Type B pancreatic cell (in vitro differentiated cells): ENCODE measurements at regions not wholly inside any gene's neighbourhood (a gene's known extent, or its start where the extent isn't known, plus 50 kb on each side); places are given as distances from the start of the nearest gene placed in this dataset.
A peak's percentile ranks its signal among the peaks of the same experiment; 100 is the strongest.

ENCODE experiments used
- DNase-seq: peaks from one replicate; pipeline ENCODE4 v3.0.0; 2021; ENCODE audit warnings: mixed read lengths; ENCODE audit not compliant: unreplicated experiment; ENCODE audit errors: extremely low spot score
- H3K27ac Mint-ChIP-seq: 2 replicates; pipeline ENCODE4 v1.8.0; 2021; ENCODE audit warnings: mild to moderate bottlenecking, mixed read lengths
- H3K27me3 Mint-ChIP-seq: 2 replicates; pipeline ENCODE4 v1.8.0; 2021; ENCODE audit warnings: mixed read lengths
- H3K36me3 Mint-ChIP-seq: 2 replicates; pipeline ENCODE4 v1.8.0; 2021; ENCODE audit warnings: mixed read lengths
- H3K4me1 Mint-ChIP-seq: one replicate; pipeline ENCODE4 v1.8.0; 2021; ENCODE audit warnings: mixed read lengths; ENCODE audit not compliant: unreplicated experiment
- H3K4me3 Mint-ChIP-seq: 2 replicates; pipeline ENCODE4 v1.8.0; 2021; ENCODE audit warnings: mild to moderate bottlenecking, mixed read lengths
- H3K9me3 Mint-ChIP-seq: 2 replicates; pipeline ENCODE4 v1.8.0; 2021; ENCODE audit warnings: mixed read lengths
- CTCF ChIP-seq: fragments of 200-600 bp; sonication (generic); conservative IDR thresholded peaks from 2 replicates; pipeline ENCODE4 v1.5.0; 2021; ENCODE audit warnings: antibody characterized with exemption, mild to moderate bottlenecking

GRCh38 chr17:13996748-13997147 lies 72.6 kb upstream of the COX10 start:
- H3K9me3 Mint-ChIP-seq, result peaks cover 5% of the 10 kb centered on the region
- no peak for DNase-seq
- peaks cover 25% of the 10 kb centered on the region for H3K4me1 Mint-ChIP-seq
- peak overlapping the region; percentile 39 for H3K4me3 Mint-ChIP-seq
- no peaks in the 10 kb centered on the region for H3K27me3 Mint-ChIP-seq
- TF ChIP-seq CTCF, result no peak
- no peak overlapping the region for H3K27ac Mint-ChIP-seq
- peaks cover 13% of the 10 kb centered on the region for H3K36me3 Mint-ChIP-seq

DNA sequence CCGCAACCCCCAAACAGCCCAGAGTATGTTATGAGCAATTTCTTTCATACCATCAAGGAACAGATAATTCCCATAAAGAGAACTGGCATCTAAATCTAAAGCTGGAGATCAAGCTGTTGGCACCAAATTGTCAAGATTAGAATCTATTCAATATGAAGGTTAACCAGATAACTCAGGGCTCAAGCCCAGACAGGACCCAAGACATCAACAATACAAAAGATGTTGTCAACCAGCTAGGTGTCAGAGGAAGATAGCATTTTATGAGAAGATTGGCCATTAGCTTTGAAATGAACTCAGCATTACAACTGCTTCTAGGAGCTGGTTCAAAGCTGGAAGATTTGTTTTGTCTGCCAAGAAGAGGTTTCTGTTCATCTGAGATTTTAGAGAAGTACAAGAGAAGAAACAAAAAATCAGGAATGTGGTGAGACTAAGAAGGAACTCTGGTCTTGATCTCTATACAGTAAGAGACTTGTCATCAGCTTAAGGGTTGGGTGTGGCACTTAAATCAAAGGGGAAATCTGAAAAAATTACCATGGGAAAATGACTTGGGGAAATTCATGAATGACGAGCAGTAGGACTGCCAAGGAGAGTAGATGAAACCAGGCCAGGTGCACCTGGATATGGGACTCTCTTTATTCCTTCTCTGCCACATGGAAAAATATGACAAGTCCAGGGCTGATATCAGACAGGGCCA lies 64.2 kb upstream of the COX10 start:
- Mint-ChIP-seq H3K27me3 (no peaks in the 10 kb centered on the region), H3K27ac (no peak overlapping the region)

DNA sequence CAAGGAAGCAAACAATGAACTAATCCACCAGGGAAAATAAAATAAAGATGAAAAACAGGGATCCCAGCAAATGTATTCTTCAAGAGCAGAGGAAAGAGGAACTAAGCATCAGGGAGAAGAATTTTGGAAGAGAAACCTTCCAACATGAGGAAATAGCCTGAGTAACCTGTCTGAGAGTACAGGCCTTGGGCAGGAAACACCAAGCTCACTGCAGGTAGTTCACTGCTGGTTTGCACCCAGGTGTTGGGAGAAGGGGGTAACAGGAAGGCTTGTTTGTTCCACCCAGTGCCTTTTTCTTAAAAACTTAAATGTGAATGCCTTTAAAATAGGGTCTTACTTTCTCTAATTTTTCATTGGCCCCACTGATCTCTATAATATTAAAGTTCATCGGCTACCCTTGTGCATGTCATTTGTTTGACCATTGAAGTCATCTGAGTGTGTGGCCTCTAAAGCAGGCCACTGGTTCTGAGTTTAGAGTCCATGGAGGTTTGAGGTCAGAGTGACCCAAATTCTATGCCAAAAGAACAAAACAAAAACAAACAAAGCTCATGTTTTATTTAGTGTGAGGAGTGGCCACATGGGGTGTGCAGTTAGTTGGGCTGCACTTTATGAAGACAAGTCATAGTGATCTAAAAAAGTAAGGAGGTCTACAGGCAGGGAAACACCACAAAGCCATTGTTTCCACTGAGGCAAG lies 62.9 kb upstream of the COX10 start:
- no peak overlapping the region for H3K27ac Mint-ChIP-seq
- no peaks in the 10 kb centered on the region for H3K36me3 Mint-ChIP-seq
- no peak for DNase-seq
- TF ChIP-seq CTCF, result no peak
- no peak overlapping the region for H3K4me3 Mint-ChIP-seq
- H3K4me1 Mint-ChIP-seq, result no peaks in the 10 kb centered on the region
- H3K27me3 Mint-ChIP-seq, result no peaks in the 10 kb centered on the region
- no peaks in the 10 kb centered on the region for H3K9me3 Mint-ChIP-seq

More for the DNA sequence above, 64.2 kb upstream of the COX10 start:
- Mint-ChIP-seq H3K4me3 (no peak overlapping the region), H3K4me1 (no peaks in the 10 kb centered on the region), H3K9me3 (peaks cover 4% of the 10 kb centered on the region), H3K36me3 (peaks cover 7% of the 10 kb centered on the region)
- DNase-seq, result no peak
- no peak for TF ChIP-seq CTCF

DNA sequence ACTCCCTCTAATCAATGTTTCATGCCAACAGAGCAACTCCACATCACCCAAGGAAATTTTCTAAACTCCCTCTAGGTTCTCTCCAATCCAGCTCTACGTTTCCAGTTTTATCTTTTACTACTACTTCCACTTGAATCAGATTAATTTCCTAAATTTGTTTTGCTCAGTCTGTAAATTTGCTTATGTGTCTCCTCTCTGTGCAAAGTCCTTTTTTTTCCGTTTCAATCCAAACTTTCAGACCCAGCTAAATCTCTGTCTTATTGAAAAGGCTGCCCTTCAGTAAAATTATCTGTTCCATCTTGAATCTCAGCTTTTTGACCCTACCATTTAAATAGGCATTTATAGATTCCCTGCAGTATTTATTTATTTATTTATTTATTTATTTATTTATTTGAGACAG lies 61.4 kb upstream of the COX10 start:
- DNase-seq, result no peak
- H3K9me3 Mint-ChIP-seq, result no peaks in the 10 kb centered on the region
- no peaks in the 10 kb centered on the region for H3K36me3 Mint-ChIP-seq
- no peak overlapping the region for H3K4me3 Mint-ChIP-seq
- TF ChIP-seq CTCF, result no peak
- H3K27ac Mint-ChIP-seq, result no peak overlapping the region
- H3K4me1 Mint-ChIP-seq, result no peaks in the 10 kb centered on the region
- H3K27me3 Mint-ChIP-seq, result no peaks in the 10 kb centered on the region

DNA sequence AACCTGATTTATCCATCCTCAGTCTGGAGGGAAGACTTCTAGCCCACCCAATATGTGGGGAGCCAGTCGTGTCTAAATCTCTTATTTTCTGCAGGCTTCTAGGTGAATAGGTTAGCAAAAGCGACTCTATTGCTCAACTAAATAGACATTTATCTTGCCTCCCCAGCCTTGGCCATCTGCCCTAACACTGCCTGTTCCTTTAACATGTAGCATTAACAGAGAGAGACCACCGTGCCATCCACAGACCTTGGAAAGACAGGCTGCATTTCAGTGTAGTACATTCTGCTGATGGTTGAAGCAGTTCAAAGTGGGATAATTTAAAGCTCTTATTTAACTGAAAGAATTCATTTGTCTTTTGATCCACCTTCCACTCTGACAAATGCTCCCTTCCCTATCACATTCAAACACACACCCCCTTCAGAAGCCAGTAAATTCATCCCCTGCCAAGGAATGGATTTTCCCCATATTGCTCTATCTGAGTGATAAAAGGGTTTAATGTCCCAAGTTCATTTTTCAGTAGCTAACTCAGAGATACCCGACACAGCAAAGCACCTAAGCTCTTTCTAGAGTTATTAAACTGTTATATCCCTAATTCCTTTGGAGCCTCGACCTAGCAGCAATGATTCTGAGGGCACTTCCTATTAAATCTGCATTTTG lies 58.1 kb upstream of the COX10 start:
- no peaks in the 10 kb centered on the region for H3K36me3 Mint-ChIP-seq
- H3K9me3 Mint-ChIP-seq, result no peaks in the 10 kb centered on the region
- peaks cover 5% of the 10 kb centered on the region for H3K27me3 Mint-ChIP-seq
- no peak overlapping the region for H3K4me3 Mint-ChIP-seq
- DNase-seq, result no peak
- no peaks in the 10 kb centered on the region for H3K4me1 Mint-ChIP-seq
- H3K27ac Mint-ChIP-seq, result no peak overlapping the region
- no peak for TF ChIP-seq CTCF
